ENCODE measurements at regions not wholly inside any gene's neighbourhood (a gene's known extent, or its start where the extent isn't known, plus 50 kb on each side); places are given as distances from the start of the nearest gene placed in this dataset.

DNA sequence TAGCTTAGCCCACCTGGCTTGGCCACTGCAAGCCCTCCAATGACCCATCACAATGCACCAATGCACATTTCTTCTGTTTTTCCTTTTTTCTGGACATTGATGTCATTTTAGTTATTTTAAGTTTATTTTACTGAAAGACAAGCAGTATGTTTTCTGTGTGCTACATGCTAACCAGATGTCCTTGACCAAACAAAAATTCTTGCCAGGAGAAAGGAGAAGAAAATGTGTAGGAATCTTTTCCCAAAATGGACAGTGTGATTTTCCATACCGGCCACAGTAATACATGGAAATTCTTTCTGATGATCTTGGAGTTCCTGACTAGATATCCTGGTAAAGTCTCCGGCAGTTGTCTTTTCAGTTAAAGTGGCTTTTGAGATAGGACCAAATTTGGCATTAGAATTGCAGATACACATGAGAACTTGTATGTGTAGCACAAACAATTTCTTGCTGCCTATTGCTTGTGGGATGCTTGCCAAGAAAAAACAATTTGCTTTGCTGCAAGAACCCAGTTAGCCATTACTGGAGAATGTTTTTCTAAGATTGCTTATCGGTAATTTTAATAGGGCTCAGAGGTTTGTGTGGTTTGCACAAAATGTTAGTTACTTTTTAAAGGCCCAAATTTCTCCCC is 696.5 kb upstream of the CITED2 start:
- Histone ChIP-seq H3K36me3 (replicated peaks; ENCODE audit: insufficient read depth, low read length) (no peaks in the 10 kb centered on the region), H3K79me2 (ENCODE audit: low read length) (no peaks in the 10 kb centered on the region), H3K4me2 (ENCODE audit: low read depth, low read length) (no peak overlapping the region), H3K4me3 (ENCODE audit: low read length) (no peak overlapping the region), H3K27me3 (replicated peaks; ENCODE audit: insufficient read depth, low read length) (no peaks in the 10 kb centered on the region), H3K9me2 (replicated peaks; ENCODE audit: insufficient read depth, low read length) (no peaks in the 10 kb centered on the region), H4K20me1 (ENCODE audit: insufficient read depth, low read length) (no peaks in the 10 kb centered on the region), H3K4me1 (ENCODE audit: low read length) (no peaks in the 10 kb centered on the region), H2AFZ (ENCODE audit: low read length) (no peak overlapping the region), H3K27ac (ENCODE audit: low read length) (no peak overlapping the region), H3K9me3 (replicated peaks; ENCODE audit: insufficient read depth, low read length) (no peaks in the 10 kb centered on the region), H3F3A (ENCODE audit: insufficient read depth, low read length) (no peaks in the 10 kb centered on the region), H3K9ac (ENCODE audit: low read length) (no peak overlapping the region)
- no peak for TF ChIP-seq EZH2phosphoT487 (IDR thresholded peaks at IDR 0.05; ENCODE audit: low read length)
- DNase-seq = no peak

DNA sequence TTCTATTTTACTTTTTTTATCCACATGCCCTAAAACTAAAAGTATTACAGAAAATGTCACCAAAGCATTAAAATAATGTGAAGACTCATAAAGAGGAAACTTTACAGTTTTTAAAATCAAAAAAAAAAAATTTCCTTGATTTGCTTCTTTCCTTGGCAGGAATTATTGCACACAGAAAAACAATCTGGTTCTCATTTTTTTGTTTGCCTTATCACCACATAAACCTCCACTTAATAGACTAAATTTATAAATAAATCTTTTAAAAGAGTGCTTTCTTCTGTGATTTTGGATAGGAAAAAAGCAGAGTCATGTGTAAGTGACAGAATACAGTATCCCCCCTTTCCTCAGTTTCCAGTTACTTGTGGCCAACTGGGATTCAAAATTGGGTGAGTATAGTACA is 695.1 kb upstream of the CITED2 start:
- TF ChIP-seq EZH2 (optimal IDR thresholded peaks at IDR 0.05; ENCODE audit: low read depth, low read length) (no peak), EZH2phosphoT487 (IDR thresholded peaks at IDR 0.05; ENCODE audit: low read length) (no peak)
- TF ChIP-seq, protein P1, sequence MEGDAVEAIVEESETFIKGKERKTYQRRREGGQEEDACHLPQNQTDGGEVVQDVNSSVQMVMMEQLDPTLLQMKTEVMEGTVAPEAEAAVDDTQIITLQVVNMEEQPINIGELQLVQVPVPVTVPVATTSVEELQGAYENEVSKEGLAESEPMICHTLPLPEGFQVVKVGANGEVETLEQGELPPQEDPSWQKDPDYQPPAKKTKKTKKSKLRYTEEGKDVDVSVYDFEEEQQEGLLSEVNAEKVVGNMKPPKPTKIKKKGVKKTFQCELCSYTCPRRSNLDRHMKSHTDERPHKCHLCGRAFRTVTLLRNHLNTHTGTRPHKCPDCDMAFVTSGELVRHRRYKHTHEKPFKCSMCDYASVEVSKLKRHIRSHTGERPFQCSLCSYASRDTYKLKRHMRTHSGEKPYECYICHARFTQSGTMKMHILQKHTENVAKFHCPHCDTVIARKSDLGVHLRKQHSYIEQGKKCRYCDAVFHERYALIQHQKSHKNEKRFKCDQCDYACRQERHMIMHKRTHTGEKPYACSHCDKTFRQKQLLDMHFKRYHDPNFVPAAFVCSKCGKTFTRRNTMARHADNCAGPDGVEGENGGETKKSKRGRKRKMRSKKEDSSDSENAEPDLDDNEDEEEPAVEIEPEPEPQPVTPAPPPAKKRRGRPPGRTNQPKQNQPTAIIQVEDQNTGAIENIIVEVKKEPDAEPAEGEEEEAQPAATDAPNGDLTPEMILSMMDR (IDR thresholded peaks at IDR 0.05; ENCODE audit: low read length) = no peak
- no peak overlapping the region for H3K27ac ChIP-seq (ENCODE audit: low read length)
- no peaks in the 10 kb centered on the region for H3K4me1 ChIP-seq (ENCODE audit: low read length)
- no peaks in the 10 kb centered on the region for H3K36me3 ChIP-seq (replicated peaks; ENCODE audit: insufficient read depth, low read length)
- H3K4me3 ChIP-seq (ENCODE audit: low read length) = no peak overlapping the region
- no peaks in the 10 kb centered on the region for H4K20me1 ChIP-seq (ENCODE audit: insufficient read depth, low read length)
- H3K4me2 ChIP-seq (ENCODE audit: low read depth, low read length) = no peak overlapping the region
- H3F3A ChIP-seq (ENCODE audit: insufficient read depth, low read length) = no peaks in the 10 kb centered on the region
- H3K27me3 ChIP-seq (replicated peaks; ENCODE audit: insufficient read depth, low read length) = no peaks in the 10 kb centered on the region
- DNase-seq = no peak
- no peaks in the 10 kb centered on the region for H3K9me3 ChIP-seq (replicated peaks; ENCODE audit: insufficient read depth, low read length)
- no peak overlapping the region for H3K9ac ChIP-seq (ENCODE audit: low read length)
- no peaks in the 10 kb centered on the region for H3K9me2 ChIP-seq (replicated peaks; ENCODE audit: insufficient read depth, low read length)
- H3K79me2 ChIP-seq (ENCODE audit: low read length) = no peaks in the 10 kb centered on the region
- no peak overlapping the region for H2AFZ ChIP-seq (ENCODE audit: low read length)

DNA sequence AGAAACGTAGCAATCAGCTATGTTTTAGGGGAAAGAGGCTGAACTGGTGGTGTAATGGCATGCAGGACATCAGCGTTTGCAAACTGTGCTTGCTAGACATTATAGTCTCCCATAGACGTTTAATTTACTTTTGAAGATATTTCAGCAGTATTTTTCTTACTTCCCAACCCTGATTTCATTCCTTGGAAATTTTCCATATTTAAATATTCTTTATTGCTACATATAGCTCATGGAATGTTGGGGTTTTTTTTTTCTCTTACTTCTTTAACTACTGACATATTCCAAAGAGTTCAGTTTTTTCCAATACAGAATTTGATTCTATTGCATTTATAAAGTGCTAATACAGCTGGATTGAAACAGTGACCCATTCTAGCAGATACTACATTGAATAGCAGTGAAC is 694.4 kb upstream of the CITED2 start:
- Histone ChIP-seq H2AFZ (ENCODE audit: low read length) (no peak overlapping the region), H3K27ac (ENCODE audit: low read length) (no peak overlapping the region), H3K9me2 (replicated peaks; ENCODE audit: insufficient read depth, low read length) (no peaks in the 10 kb centered on the region), H3K79me2 (ENCODE audit: low read length) (no peaks in the 10 kb centered on the region), H3K9ac (ENCODE audit: low read length) (no peak overlapping the region), H3K4me1 (ENCODE audit: low read length) (no peaks in the 10 kb centered on the region), H3K36me3 (replicated peaks; ENCODE audit: insufficient read depth, low read length) (no peaks in the 10 kb centered on the region), H3K27me3 (replicated peaks; ENCODE audit: insufficient read depth, low read length) (no peaks in the 10 kb centered on the region), H3K9me3 (replicated peaks; ENCODE audit: insufficient read depth, low read length) (no peaks in the 10 kb centered on the region), H3K4me2 (ENCODE audit: low read depth, low read length) (no peak overlapping the region), H3K4me3 (ENCODE audit: low read length) (no peak overlapping the region), H3F3A (ENCODE audit: insufficient read depth, low read length) (no peaks in the 10 kb centered on the region), H4K20me1 (ENCODE audit: insufficient read depth, low read length) (no peaks in the 10 kb centered on the region)
- TF ChIP-seq, protein P1 (IDR thresholded peaks at IDR 0.05; ENCODE audit: low read length) = no peak
- TF ChIP-seq EZH2phosphoT487 (IDR thresholded peaks at IDR 0.05; ENCODE audit: low read length) (no peak), EZH2 (optimal IDR thresholded peaks at IDR 0.05; ENCODE audit: low read depth, low read length) (no peak)
- DNase-seq = no peak

DNA sequence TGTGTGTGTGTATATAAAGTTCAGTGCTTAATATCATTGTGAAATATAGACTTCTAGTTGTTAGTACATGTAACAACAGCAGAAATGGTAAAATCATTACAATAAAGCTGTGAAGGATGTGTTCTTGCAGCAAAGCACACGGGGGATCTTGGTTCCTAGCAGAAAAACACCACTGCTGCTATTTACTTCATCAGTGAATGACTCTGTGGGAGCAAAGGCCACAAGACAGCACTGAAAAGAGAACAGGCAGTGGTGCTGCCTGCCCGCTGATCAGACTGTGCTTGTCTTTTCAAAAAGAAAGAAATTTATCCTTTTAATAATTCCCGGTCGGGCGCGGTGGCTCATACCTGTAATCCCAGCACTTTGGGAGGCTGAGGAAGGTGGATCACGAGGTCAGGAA is 689.9 kb upstream of the CITED2 start:
- H3F3A ChIP-seq (ENCODE audit: insufficient read depth, low read length) = no peaks in the 10 kb centered on the region
- no peaks in the 10 kb centered on the region for H3K36me3 ChIP-seq (replicated peaks; ENCODE audit: insufficient read depth, low read length)
- H3K9me2 ChIP-seq (replicated peaks; ENCODE audit: insufficient read depth, low read length) = no peaks in the 10 kb centered on the region
- no peaks in the 10 kb centered on the region for H3K79me2 ChIP-seq (ENCODE audit: low read length)
- H3K4me2 ChIP-seq (ENCODE audit: low read depth, low read length) = no peak overlapping the region
- no peak overlapping the region for H3K9ac ChIP-seq (ENCODE audit: low read length)
- no peak overlapping the region for H3K27ac ChIP-seq (ENCODE audit: low read length)
- no peak overlapping the region for H3K4me3 ChIP-seq (ENCODE audit: low read length)
- TF ChIP-seq EZH2phosphoT487 (IDR thresholded peaks at IDR 0.05; ENCODE audit: low read length) = no peak
- TF ChIP-seq, protein P1 (IDR thresholded peaks at IDR 0.05; ENCODE audit: low read length) = no peak
- no peak for TF ChIP-seq EZH2 (optimal IDR thresholded peaks at IDR 0.05; ENCODE audit: low read depth, low read length)
- H4K20me1 ChIP-seq (ENCODE audit: insufficient read depth, low read length) = no peaks in the 10 kb centered on the region
- H3K9me3 ChIP-seq (replicated peaks; ENCODE audit: insufficient read depth, low read length) = no peaks in the 10 kb centered on the region
- no peak for DNase-seq
- H3K27me3 ChIP-seq (replicated peaks; ENCODE audit: insufficient read depth, low read length) = no peaks in the 10 kb centered on the region
- no peaks in the 10 kb centered on the region for H3K4me1 ChIP-seq (ENCODE audit: low read length)
- H2AFZ ChIP-seq (ENCODE audit: low read length) = no peak overlapping the region
